Hepatocyte (in vitro differentiated cells): ENCODE measurements at regions not wholly inside any gene's neighbourhood (a gene's known extent, or its start where the extent isn't known, plus 50 kb on each side); places are given as distances from the start of the nearest gene placed in this dataset.

Source experiments
- DNase-seq: peaks from one replicate; pipeline ENCODE4 v3.0.0-alpha.2; 2016; ENCODE audit warnings: low spot score
- H2AFZ ChIP-seq: fragments of 200-600 bp; sonication (generic); 2 replicates; pipeline ENCODE4 v1.6.0; 2016; ENCODE audit warnings: antibody characterized with exemption, mild to moderate bottlenecking
- H3K27ac ChIP-seq: fragments of 200-600 bp; sonication (generic); 2 replicates; pipeline ENCODE4 v1.5.1; 2016; ENCODE audit warnings: mild to moderate bottlenecking
- H3K27me3 ChIP-seq: fragments of 200-600 bp; sonication (generic); 2 replicates; pipeline ENCODE4 v1.6.1; 2016
- H3K36me3 ChIP-seq: fragments of 200-600 bp; sonication (generic); replicated peaks from 2 replicates; pipeline ENCODE4 v1.5.1; 2016; ENCODE audit warnings: low read depth; ENCODE audit not compliant: insufficient read depth
- H3K4me1 ChIP-seq: fragments of 200-600 bp; sonication (generic); 2 replicates; pipeline ENCODE4 v1.5.1; 2016; ENCODE audit warnings: mild to moderate bottlenecking, moderate library complexity; ENCODE audit not compliant: insufficient read depth
- H3K4me2 ChIP-seq: fragments of 200-600 bp; sonication (generic); 2 replicates; pipeline ENCODE4 v1.6.0; 2016
- H3K4me3 ChIP-seq: fragments of 200-600 bp; sonication (generic); 2 replicates; pipeline ENCODE4 v1.5.1; 2016; ENCODE audit warnings: mild to moderate bottlenecking
- H3K79me2 ChIP-seq: fragments of 200-600 bp; sonication (generic); 2 replicates; pipeline ENCODE4 v1.6.0; 2017; ENCODE audit warnings: mild to moderate bottlenecking
- H3K9me2 ChIP-seq: fragments of 200-600 bp; sonication (generic); replicated peaks from 2 replicates; pipeline ENCODE4 v1.6.0; 2017; ENCODE audit warnings: mild to moderate bottlenecking; ENCODE audit not compliant: insufficient read depth
- H3K9me3 ChIP-seq: fragments of 200-600 bp; sonication (generic); 2 replicates; pipeline ENCODE4 v1.5.1; 2016; ENCODE audit warnings: low read depth, mild to moderate bottlenecking
- H4K20me1 ChIP-seq: fragments of 200-600 bp; sonication (generic); 2 replicates; pipeline ENCODE4 v1.6.0; 2016; ENCODE audit warnings: mild to moderate bottlenecking; ENCODE audit not compliant: insufficient read depth, poor library complexity, severe bottlenecking
- CTCF ChIP-seq: fragments of 200-600 bp; sonication (generic); IDR thresholded peaks from 2 replicates; pipeline ENCODE4 v1.5.1; 2016; ENCODE audit warnings: antibody characterized with exemption, mild to moderate bottlenecking; ENCODE audit not compliant: poor library complexity
- EZH2 ChIP-seq: fragments of 200-600 bp; sonication (generic); IDR thresholded peaks from 2 replicates; pipeline ENCODE4 v1.6.1; 2016; ENCODE audit warnings: antibody characterized with exemption, mild to moderate bottlenecking, borderline replicate concordance
- EZH2phosphoT487 ChIP-seq: fragments of 200-600 bp; sonication (generic); IDR thresholded peaks from one replicate; pipeline ENCODE4 v1.6.1; 2018; ENCODE audit warnings: antibody characterized with exemption, mild to moderate bottlenecking, low read depth, moderate library complexity; ENCODE audit not compliant: unreplicated experiment, severe bottlenecking
- WGBS: methylation state at CpG from one replicate; pipeline ENCODE4 v1.1.6; 2016; ENCODE audit warnings: low lambda C conversion rate; ENCODE audit errors: missing lambda C conversion rate; 5-methylcytosine and 5-hydroxymethylcytosine counted together

GRCh38 chr4:20085156-20085555, 166.5 kb upstream of the SLIT2 start:
- H2AFZ ChIP-seq: no peak overlapping the region
- H3K4me2 ChIP-seq: no peak overlapping the region
- no peaks in the 10 kb centered on the region for H3K36me3 ChIP-seq
- H4K20me1 ChIP-seq: no peaks in the 10 kb centered on the region
- H3K4me3 ChIP-seq: no peak overlapping the region
- H3K9me3 ChIP-seq: no peaks in the 10 kb centered on the region
- H3K27me3 ChIP-seq: no peaks in the 10 kb centered on the region
- no peaks in the 10 kb centered on the region for H3K9me2 ChIP-seq
- 96% methylated on average over 3 of the region's 3 CpGs for WGBS
- DNase-seq: no peak
- H3K4me1 ChIP-seq: no peaks in the 10 kb centered on the region
- no peak overlapping the region for H3K27ac ChIP-seq
- no peak for TF ChIP-seq EZH2phosphoT487
- TF ChIP-seq EZH2: no peak
- no peaks in the 10 kb centered on the region for H3K79me2 ChIP-seq

GRCh38 chr4:20084488-20084887, 167.2 kb upstream of the SLIT2 start:
- Histone ChIP-seq H3K79me2 (no peaks in the 10 kb centered on the region), H3K9me2 (no peaks in the 10 kb centered on the region), H3K9me3 (no peaks in the 10 kb centered on the region), H3K36me3 (no peaks in the 10 kb centered on the region), H3K27ac (no peak overlapping the region), H2AFZ (no peak overlapping the region), H3K4me2 (no peak overlapping the region), H4K20me1 (no peaks in the 10 kb centered on the region), H3K4me1 (no peaks in the 10 kb centered on the region), H3K4me3 (no peak overlapping the region), H3K27me3 (no peaks in the 10 kb centered on the region)
- TF ChIP-seq CTCF: no peak
- no peak for TF ChIP-seq EZH2phosphoT487
- TF ChIP-seq EZH2: no peak
- no peak for DNase-seq

DNA sequence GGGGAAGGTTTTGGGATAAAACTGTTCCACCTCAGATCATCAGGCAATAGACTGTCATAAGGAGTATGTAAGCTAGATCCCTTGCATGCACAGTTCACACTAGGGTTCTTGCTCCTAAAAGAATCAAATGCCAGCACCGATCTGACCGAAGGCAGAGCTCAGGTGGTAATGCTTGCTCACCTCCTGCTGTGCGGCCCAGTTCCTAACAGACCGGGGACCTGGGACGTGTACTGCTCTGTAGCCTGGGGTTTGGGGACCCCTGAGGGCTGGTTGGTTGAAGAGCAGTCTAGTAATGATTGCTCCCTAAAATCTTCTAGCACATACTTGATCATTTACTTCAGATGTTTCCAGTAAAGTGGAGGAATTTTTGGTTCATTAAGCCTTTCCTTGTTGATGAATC, 173.1 kb upstream of the SLIT2 start:
- 93% methylated on average over 5 of the region's 5 CpGs for WGBS
- no peak overlapping the region for H3K4me3 ChIP-seq

GRCh38 chr4:20075248-20075871, 176.3 kb upstream of the SLIT2 start:
- Histone ChIP-seq H3K27ac (no peak overlapping the region), H2AFZ (no peak overlapping the region), H3K9me3 (no peaks in the 10 kb centered on the region), H3K36me3 (no peaks in the 10 kb centered on the region), H3K79me2 (no peaks in the 10 kb centered on the region), H3K4me2 (no peak overlapping the region), H3K9me2 (no peaks in the 10 kb centered on the region), H3K27me3 (no peaks in the 10 kb centered on the region), H4K20me1 (no peaks in the 10 kb centered on the region), H3K4me3 (no peak overlapping the region), H3K4me1 (peaks cover 9% of the 10 kb centered on the region)
- TF ChIP-seq EZH2 (no peak), CTCF (peak; percentile 21), EZH2phosphoT487 (no peak)
- no peak for DNase-seq

More for the DNA sequence above, 173.1 kb upstream of the SLIT2 start:
- Histone ChIP-seq H3K36me3 (no peaks in the 10 kb centered on the region), H4K20me1 (no peaks in the 10 kb centered on the region), H3K9me2 (no peaks in the 10 kb centered on the region), H3K79me2 (no peaks in the 10 kb centered on the region), H3K4me2 (no peak overlapping the region), H2AFZ (no peak overlapping the region), H3K4me1 (peaks cover 9% of the 10 kb centered on the region), H3K27me3 (no peaks in the 10 kb centered on the region), H3K9me3 (no peaks in the 10 kb centered on the region), H3K27ac (no peak overlapping the region)
- DNase-seq: no peak
- no peak for TF ChIP-seq CTCF
- no peak for TF ChIP-seq EZH2
- TF ChIP-seq EZH2phosphoT487: no peak
